ENCODE measurements at regions not wholly inside any gene's neighbourhood (a gene's known extent, or its start where the extent isn't known, plus 50 kb on each side); places are given as distances from the start of the nearest gene placed in this dataset.

- DNase-seq (ENCODE audit: insufficient read length, low spot score) = no peak
- TF ChIP-seq CTCF (IDR thresholded peaks at IDR 0.05; ENCODE audit: insufficient read depth, missing control alignments) = no peak
- no peak for FAIRE-seq
Observed at GRCh38 chr9:106534800-106535199, 328.2 kb upstream of the ZNF462 start.

- TF ChIP-seq CTCF (IDR thresholded peaks at IDR 0.05; ENCODE audit: insufficient read depth, missing control alignments) = no peak
- DNase-seq (ENCODE audit: insufficient read length, low spot score) = no peak
- FAIRE-seq = no peak
Observed at GRCh38 chr9:106535439-106535838, 327.5 kb upstream of the ZNF462 start.

GRCh38 chr9:106557996-106558667 is 304.8 kb upstream of the ZNF462 start:
- DNase-seq (ENCODE audit: insufficient read length, low spot score) (no peak), FAIRE-seq (no peak)
- TF ChIP-seq CTCF (IDR thresholded peaks at IDR 0.05; ENCODE audit: insufficient read depth, missing control alignments) = no peak

GRCh38 chr9:106560540-106560939 is 302.4 kb upstream of the ZNF462 start:
- FAIRE-seq (no peak), DNase-seq (ENCODE audit: insufficient read length, low spot score) (no peak)
- no peak for TF ChIP-seq CTCF (IDR thresholded peaks at IDR 0.05; ENCODE audit: insufficient read depth, missing control alignments)

GRCh38 chr9:106575823-106576222 is 287.1 kb upstream of the ZNF462 start:
- TF ChIP-seq CTCF (IDR thresholded peaks at IDR 0.05; ENCODE audit: insufficient read depth, missing control alignments) = no peak
- DNase-seq (ENCODE audit: insufficient read length, low spot score) = no peak
- no peak for FAIRE-seq

GRCh38 chr9:106576232-106576760 is 286.7 kb upstream of the ZNF462 start:
- DNase-seq (ENCODE audit: insufficient read length, low spot score) = no peak
- no peak for TF ChIP-seq CTCF (IDR thresholded peaks at IDR 0.05; ENCODE audit: insufficient read depth, missing control alignments)
- FAIRE-seq = no peak

- DNase-seq (ENCODE audit: insufficient read length, low spot score) (no peak), FAIRE-seq (no peak)
- TF ChIP-seq CTCF (IDR thresholded peaks at IDR 0.05; ENCODE audit: insufficient read depth, missing control alignments) = no peak
Observed at GRCh38 chr9:106577121-106577520, 285.8 kb upstream of the ZNF462 start.
